HG03095 (cell line): ENCODE measurements at regions not wholly inside any gene's neighbourhood (a gene's known extent, or its start where the extent isn't known, plus 50 kb on each side); places are given as distances from the start of the nearest gene placed in this dataset.

Experiments
- ATAC-seq: cut with Tn5 transposase; IDR thresholded peaks from one replicate; pipeline ENCODE4 v1.9.1; 2021; ENCODE audit warnings: moderate library complexity; ENCODE audit not compliant: unreplicated experiment

DNA sequence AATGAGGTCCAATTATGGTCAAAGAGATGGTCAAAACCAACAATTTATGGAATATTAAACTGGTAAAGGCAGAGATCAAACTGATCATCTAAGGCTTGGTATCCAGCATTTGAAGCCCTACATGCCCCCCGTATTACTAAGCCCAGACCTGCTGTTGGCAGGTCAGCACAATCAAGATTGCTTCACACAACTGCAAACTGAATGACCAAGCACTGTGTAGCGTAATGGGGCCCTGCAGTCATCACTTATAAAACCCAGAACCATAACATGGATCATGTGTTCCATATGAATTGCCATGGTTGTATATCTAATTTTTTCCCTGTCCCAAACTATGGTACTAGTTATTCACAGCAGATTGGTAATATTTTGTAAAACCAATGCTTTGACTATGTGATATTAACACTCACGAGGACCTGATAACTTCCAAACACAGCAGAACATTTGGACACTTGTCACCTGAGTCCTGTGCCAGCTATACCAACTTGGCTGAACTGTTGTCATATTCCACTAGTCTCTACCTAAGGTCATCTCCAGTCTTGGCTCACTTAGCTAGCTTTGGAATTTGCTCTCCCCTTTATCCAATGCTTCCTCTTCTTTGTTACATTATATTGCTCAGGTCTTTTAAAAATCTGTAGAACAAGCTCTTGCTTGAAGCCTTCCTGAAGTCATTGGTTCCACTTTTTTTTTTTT is 81.7 kb upstream of the HMHB1 start:
- no peak for ATAC-seq

DNA sequence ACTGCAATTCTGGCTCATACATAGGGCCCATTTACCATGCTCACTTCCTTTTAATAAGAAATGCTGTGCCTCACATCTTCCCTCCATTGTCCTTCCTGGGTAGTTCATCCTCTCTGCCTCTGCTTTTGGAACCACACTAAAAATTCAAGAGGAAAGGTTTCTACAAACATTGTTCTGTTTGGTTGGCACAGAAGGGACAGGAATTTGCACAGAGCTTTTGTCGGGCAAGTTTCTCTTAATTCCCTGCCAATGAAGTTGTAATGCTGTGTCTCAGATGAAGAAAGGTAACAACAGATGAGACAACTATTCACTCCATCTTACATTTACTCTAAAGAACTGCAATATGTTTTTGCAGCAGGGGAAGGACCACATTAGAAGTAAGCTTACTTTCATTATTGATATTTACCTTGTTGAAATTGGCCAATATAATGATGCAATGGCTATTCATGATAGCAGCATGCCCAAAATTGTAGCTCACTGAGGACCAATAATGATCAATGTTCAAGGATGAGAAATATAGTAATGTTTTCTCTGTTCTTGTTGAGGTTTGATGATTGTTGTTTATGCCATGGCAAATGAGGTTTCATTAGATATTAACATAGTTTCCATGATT is 82.5 kb upstream of the HMHB1 start:
- ATAC-seq: no peak

DNA sequence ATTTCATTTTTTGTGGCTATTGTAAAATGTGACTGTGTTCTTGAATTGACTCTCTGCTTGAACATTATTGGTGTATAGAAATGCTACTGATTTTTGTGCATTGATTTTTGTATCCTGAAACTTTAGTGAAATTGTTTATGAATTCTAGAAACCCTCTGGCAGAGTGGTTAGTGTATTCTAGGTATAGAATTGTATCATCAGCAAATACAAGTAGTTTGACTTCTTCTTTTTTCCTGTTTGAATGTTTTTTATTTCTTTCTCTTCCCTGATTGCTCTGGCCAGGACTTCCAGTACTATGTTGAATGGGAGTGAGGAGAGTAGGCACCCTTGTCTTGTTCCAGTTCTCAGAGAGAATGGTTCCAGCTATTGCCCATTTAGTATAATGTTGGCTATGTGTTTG is 88.8 kb upstream of the HMHB1 start:
- no peak for ATAC-seq

DNA sequence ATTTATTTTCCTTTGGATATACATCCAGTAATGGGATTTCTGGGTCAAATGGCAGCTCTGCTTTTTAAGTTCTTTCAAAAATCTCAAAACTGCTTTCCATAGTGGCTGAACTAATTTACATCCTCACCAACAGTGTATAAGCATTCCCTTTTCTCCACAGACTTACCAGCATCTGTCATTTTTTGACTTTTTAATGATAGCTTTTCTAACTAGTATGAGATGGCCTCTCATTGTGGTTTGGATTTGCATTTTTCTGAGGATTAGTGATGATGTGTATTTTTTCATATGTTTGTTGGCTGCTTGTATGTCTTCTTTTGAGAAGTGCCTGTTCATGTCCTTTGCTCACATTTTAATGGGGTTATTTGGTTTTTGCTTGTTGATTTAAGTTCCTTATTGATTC is 90.0 kb upstream of the HMHB1 start:
- ATAC-seq: no peak

DNA sequence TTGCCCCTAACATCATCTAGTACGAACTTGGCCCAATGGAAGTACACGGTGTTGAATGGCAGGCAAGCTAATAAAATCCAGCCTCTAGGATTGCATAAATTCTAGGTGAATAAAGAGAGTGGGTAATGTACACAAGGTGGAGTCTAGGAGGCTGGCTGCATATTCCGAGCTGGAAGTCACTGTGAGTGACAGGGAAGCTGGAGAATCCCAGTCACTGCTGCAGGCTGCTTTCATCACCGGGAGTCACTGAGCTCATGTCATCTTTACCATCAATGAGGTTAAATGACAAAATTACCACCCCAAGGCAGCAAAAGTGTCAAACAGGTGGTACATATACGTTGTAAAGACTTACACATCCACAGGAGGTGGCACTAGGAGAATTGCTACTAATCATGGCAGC is 91.3 kb upstream of the HMHB1 start:
- no peak for ATAC-seq

DNA sequence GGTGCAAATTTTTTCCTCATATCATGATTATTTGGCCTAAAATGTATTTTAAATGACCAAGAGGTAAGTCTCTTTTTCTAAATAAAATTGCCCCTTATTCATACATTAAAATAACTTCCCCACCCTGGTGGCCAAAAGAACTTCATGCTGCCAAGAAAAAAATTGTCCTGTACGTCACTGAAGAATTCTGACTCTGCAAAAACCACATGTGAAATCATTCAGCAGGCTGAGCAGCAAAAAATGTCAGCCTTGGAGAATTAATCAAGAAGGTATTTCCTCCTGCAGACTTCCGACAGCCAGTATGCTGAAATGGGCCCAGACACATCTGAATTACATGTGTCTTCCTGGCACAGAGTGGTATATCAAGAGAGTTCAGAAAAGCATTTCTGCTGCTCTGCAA is 94.6 kb upstream of the HMHB1 start:
- no peak for ATAC-seq

DNA sequence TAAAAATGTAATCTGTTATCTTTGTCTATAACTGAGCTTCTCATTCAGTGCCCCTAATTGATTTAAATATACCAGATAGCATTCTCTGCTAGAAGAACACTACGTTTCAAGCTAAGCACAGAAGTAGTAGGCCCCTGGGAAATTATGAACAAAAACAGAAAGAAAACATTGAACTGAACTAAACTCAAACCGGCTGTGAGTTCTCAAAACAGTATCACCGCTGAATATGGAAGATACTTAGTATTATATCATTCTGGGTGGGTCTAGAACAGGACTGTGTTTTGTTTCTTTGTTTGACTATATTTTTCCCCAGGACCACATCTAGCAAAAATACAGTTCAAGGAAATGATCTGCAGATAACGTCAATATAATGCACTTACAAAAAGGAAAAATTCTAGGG is 95.1 kb upstream of the HMHB1 start:
- ATAC-seq: no peak

DNA sequence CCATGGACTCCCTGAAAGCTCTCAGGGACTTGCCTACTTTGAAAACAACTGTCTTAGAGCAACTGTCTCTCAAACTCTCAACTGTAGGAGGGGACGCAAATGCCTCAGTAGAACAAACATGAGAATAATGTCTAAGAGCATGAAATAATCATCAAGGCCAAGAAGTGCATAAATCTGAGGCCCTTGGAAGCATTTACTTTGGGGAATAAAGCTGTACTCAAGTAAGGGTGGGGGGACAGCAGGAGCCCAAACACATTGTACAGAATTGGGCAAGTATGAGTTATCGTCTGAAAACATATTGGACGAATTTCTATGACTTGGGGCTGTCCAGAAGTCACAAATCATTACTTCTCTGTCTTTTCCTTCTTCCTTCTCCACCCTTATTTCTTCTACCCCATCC is 96.3 kb upstream of the HMHB1 start:
- no peak for ATAC-seq

DNA sequence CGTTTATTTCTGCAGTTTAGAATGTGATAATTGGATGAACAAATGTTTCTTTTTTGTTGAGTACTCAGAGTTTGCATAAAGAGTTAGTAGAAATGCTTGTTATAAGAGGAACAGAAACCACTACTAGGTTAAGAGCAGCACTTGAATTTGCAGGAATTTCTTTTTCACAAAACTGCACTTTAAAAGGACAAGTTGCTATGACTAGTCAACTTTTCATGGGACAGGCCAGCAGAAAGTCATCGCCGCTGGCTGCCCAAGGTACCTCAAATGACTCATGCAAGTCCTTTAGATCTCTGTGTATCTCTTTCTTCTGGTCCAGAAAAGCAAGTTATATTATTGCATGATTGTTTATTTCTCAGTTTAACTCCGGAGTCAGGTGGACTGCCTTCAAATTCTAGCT is 97.3 kb upstream of the HMHB1 start:
- peak; percentile 60 for ATAC-seq

DNA sequence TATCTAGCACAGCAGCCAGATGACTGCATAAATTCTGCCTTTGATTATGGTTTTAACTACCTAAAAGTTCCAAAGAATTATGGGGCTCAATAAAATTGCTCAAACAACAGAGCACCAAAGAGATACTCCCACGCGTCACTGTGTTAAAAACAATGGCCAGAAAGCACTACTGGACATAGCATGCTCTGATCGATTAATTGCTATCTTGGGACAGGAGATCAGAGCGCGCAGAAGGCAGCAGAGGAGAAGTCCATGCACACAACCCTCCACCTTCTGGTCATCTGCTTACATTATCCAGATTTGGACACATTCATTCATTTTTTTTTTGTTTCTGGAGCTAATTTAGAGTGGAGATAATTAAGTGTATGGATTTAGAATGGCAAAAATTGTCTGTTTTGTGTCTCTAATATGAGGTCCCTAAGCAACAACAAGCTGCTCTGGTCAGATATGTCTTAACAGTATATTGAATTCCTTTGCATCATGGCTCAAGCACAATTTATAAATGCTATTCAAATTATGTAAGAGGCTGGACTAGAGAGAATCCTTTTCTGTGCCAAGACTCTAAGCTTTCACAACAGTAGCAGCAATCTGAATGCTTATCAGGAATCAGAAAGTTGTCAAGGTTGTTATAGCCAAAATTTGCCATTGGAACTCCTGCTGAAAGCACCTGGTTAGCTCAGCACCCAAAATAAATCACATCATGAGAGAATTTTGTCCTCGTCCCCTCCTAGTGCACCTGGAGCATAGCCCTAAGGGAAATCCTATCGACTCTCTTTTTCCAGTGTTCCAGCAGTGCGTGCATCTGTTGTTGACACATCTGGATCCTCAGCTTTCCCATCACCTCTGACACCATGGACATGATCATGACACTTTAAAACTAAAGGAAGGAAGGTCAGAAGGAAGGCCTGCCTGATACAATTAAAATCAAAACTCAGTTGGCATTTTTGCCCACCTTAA is 98.6 kb upstream of the HMHB1 start:
- no peak for ATAC-seq

DNA sequence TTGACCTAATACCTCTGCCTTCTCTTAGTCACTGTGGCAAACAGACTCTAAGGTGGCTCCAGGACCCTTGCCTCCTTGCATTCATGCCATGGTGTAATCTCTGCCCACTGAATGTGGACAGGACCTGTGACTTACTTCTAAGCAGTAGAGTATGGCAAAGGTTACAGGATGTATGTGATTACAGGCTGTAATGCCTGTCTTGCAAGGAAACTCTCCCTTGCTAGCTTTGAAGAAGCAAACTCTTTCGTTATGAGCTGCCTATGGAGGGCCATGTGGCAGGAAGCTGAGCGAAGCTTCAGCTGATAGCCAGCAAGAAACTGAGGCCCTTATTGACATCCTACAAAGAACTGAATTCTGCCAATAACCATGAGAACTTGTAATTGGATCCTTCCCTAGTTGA is 103.3 kb upstream of the HMHB1 start:
- no peak for ATAC-seq

DNA sequence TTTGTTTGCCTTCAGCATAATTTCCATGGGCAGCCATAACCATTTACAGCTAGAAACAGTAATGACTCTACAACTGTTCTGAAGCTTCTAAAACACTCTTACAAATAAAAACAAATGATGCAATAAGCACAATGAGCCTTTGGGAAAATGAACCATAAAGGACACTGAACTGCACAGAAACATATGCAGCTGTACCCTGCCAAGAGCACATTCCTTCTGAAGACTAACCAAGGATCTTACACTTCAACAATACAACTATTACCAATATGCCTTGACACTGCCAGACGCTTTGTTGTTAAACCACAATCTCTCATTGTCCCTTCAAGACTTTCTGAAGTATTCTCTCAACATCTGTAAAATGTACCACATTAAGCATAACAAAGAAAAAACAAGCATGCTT is 104.2 kb upstream of the HMHB1 start:
- ATAC-seq: no peak

DNA sequence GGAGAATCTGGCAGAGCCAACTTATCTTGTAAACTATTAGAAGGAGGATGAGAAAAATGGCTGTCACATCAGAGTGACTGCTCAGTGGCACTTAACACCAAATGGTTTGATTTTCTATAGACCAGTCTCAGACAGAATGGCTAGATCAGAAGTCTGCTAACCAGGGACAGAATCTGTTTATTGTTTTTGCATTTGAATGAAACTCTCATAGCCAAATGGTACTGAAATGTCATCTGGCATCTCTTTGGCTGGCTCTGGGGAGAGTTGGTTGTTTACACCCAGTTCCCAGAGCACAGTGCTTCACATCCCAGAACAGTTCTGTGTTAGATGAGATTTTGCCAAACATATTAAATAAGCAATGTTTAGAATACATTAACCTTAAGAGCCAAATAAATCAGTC is 106.6 kb upstream of the HMHB1 start:
- no peak for ATAC-seq

DNA sequence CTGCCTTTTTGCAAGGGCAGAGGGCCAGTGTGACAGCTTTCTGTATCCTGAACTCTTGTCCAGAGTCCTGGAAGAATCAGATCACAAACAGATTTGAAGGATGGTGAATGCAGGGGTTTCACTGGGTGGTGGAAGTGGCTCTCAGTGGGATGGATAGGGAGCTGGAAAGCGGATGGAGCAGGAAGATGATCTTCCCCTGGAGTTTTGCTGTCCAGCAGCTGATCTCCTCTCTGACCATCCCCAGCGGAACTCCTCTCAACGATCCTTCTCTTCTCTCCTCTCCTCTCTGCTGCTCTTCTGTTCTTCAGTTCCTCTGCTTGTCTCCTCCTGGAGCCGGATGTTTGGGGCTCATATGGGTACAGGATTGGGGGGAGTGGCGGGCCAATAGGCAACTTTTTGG is 108.3 kb upstream of the HMHB1 start:
- no peak for ATAC-seq

DNA sequence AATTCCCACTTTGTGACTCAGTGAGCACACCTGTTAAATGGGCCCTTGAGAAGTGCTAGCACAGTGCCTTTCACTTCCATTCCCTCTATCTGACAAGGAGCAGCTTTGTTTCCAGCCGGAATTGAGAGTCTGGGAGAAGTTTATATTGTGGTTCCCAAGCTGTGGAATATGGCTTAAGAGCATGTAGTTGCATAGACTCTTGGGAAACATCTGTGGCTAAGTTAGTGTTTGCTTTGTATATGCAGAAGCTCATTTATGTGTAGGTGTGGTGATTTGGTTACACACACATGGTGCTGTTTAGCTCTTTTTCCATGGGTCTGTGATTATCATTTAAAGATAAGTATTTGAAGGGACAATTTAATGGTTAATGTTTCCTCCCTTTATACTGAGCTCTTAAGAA is 110.5 kb upstream of the HMHB1 start:
- ATAC-seq: no peak

DNA sequence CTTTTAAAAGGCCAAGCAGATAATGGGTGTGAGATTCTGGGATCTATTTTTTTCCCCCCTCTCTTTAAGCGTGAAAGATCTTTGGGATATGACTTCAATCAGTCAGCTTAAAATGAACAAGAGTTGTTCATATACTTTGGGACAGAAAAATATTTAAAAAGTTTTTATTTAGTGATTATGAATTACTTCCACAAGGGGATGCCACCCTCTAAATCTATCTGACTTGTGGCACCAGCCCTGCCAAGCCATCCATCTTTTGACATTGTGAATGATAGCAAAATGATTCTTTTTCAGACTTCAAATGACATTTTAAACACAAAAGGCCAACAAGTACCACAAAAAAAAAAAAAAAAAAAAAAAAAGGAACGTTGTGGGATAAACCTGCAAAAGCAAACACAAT is 111.0 kb upstream of the HMHB1 start:
- no peak for ATAC-seq

DNA sequence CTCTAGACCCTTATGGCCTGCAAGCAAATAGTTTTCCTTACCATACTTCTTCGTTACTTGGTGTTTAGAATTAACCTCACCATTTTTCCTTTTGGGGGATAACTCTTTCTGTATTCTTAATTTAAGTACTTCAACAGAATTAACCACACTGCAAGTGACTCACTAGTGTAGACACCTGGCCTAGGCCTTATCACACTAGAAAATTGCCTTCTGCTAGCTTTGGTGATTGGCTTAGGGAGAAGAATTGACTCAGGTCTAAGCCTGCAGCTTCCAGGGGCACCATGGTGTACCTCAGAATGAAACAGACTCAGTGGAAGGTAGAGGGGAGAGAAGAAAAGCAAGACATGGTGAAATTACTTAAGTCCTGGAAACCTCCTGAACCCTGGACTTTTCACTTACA is 112.8 kb upstream of the HMHB1 start:
- no peak for ATAC-seq

DNA sequence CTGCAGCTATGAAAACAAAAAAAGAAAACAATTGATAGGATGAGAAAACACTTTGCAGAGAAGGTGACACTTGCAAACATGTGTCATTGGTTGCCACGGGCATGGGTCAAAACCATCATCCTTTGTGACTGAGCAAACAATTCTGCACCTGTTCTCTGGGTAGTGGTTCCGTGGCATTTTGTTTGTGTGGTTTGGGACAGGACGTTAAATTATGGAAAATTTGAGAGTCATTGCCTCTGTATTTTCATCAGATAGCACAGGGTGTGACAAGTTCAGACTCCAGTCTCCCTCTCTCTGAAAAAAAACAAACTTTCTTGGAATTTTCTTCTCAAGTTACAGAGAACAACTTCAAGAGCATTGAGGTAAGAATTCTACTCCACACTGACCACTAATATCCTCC is 113.4 kb upstream of the HMHB1 start:
- ATAC-seq: no peak

DNA sequence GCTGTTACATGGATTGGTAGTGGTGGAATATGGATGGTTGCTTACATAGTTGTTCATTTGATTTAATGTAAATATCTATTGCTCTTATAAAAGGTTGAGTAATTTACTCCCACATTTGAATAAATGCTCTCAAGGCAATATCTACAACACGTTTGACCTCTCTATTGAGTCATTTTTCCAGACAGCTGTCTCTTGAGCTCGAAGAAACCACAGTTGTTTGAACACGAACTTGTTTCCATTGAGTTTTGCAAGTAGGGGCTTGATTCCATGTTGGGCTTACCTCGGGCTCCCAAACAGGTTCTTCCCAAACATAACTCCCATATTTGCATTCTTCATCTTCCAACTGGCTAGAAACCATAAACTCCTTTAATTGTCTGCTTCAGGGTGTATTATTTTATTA is 115.0 kb upstream of the HMHB1 start:
- no peak for ATAC-seq

DNA sequence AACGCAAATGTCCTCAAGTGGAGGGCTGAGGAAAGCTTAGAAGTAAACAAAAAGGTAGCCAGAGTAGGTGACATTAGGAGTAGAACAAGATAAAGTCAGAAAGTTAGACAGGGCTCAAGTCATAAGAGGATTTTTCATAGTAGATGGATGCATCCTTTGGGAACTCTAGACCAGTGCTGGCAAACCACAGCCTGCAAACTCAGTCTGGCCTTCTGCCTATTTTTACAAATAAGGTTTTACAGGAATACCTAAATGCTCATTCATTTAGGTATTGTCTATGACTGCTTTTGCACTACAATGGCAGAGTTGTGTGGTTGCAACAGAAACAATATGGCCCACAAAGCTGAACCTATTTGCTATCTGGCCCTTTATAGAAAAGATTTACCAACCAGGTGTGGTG is 116.0 kb upstream of the HMHB1 start:
- no peak for ATAC-seq

DNA sequence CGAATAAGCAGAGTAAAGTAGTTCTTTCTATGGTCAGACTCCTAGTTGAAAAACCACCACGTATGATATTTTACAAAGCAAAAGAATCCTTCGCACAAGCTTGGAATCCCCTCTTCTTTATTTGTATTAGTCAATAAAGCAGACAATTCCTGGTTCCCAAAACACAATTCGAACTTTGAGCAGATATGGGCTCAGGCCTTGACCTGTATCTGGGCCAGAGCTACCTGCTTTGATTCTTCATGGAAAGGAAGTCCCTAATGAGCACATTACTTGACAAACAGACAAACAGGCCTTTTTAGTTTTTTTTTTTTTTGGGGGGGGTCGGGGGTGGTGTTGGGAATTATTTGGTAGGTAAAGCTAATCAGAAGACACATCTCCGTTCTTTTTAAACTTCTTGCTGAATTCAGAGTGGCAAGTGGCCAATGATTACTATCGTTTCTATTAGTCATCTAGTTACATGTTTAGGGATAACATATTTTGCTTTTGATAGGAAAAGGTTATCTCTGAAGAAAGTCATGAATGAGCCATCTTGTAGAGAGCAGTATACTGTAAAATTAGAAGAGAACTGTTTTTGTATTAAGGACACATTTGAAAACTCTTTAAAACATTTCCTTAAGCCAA is 116.6 kb upstream of the HMHB1 start:
- ATAC-seq: no peak

DNA sequence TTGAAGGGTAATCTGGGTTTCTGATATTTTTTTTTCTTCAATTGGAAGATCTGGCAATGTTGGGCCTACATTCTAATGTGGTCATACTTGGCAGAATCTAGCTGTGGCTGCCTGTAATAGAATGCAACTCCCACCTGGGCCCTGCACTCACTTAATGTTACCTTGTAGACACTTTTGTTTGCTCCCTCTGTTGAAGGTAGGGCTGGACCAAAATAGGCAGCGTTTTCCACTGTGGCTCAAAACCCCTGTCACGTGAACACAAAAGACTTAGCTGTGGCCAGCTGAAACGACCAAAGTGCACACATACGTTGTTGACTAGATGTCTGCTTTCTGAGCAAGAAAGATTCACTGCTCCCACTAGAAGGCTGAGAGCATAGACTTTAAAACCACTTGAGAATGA is 117.6 kb upstream of the HMHB1 start:
- no peak for ATAC-seq
